Osteocyte (in vitro differentiated cells): ENCODE measurements at regions not wholly inside any gene's neighbourhood (a gene's known extent, or its start where the extent isn't known, plus 50 kb on each side); places are given as distances from the start of the nearest gene placed in this dataset.

ENCODE experiments used
- DNase-seq: peaks from one replicate; pipeline ENCODE4 v3.0.0; 2021; ENCODE audit warnings: mixed read lengths; ENCODE audit not compliant: unreplicated experiment; ENCODE audit errors: extremely low spot score
- H3K27ac Mint-ChIP-seq: one replicate; pipeline ENCODE4 v1.8.0; 2021; ENCODE audit warnings: mild to moderate bottlenecking, mixed read lengths; ENCODE audit not compliant: unreplicated experiment
- H3K27me3 Mint-ChIP-seq: one replicate; pipeline ENCODE4 v1.8.0; 2021; ENCODE audit warnings: mixed read lengths; ENCODE audit not compliant: unreplicated experiment
- H3K36me3 Mint-ChIP-seq: one replicate; pipeline ENCODE4 v1.8.0; 2021; ENCODE audit warnings: mixed read lengths; ENCODE audit not compliant: unreplicated experiment
- H3K4me1 Mint-ChIP-seq: one replicate; pipeline ENCODE4 v1.8.0; 2021; ENCODE audit warnings: mixed read lengths; ENCODE audit not compliant: unreplicated experiment
- H3K4me3 Mint-ChIP-seq: one replicate; pipeline ENCODE4 v1.8.0; 2021; ENCODE audit warnings: mild to moderate bottlenecking, moderate library complexity, mixed read lengths; ENCODE audit not compliant: unreplicated experiment
- H3K9me3 Mint-ChIP-seq: one replicate; pipeline ENCODE4 v1.8.0; 2021; ENCODE audit warnings: mixed read lengths; ENCODE audit not compliant: unreplicated experiment
- CTCF ChIP-seq: fragments of 200-600 bp; sonication (generic); IDR thresholded peaks from 2 replicates; pipeline ENCODE4 v1.5.0; 2021; ENCODE audit warnings: antibody characterized with exemption, mild to moderate bottlenecking, moderate library complexity

GRCh38 chr6:6497976-6498375 lies 90.5 kb upstream of the LY86 start:
- Mint-ChIP-seq H3K9me3 (no peaks in the 10 kb centered on the region), H3K4me3 (no peak overlapping the region), H3K4me1 (no peaks in the 10 kb centered on the region), H3K27ac (no peak overlapping the region), H3K36me3 (no peaks in the 10 kb centered on the region), H3K27me3 (peaks cover 10% of the 10 kb centered on the region)
- TF ChIP-seq CTCF = no peak
- no peak for DNase-seq

GRCh38 chr6:6503191-6503590 lies 85.3 kb upstream of the LY86 start:
- peaks cover 12% of the 10 kb centered on the region for H3K27me3 Mint-ChIP-seq

GRCh38 chr6:6505111-6505510 lies 83.4 kb upstream of the LY86 start:
- peaks cover 7% of the 10 kb centered on the region for H3K27me3 Mint-ChIP-seq
- no peaks in the 10 kb centered on the region for H3K36me3 Mint-ChIP-seq
- H3K4me1 Mint-ChIP-seq = no peaks in the 10 kb centered on the region
- peaks cover 8% of the 10 kb centered on the region for H3K9me3 Mint-ChIP-seq
- no peak overlapping the region for H3K4me3 Mint-ChIP-seq
- no peak for TF ChIP-seq CTCF
- no peak for DNase-seq
- H3K27ac Mint-ChIP-seq = no peak overlapping the region

More at GRCh38 chr6:6503191-6503590, 85.3 kb upstream of the LY86 start:
- no peaks in the 10 kb centered on the region for H3K36me3 Mint-ChIP-seq
- H3K4me3 Mint-ChIP-seq = no peak overlapping the region
- no peak for TF ChIP-seq CTCF
- H3K27ac Mint-ChIP-seq = no peak overlapping the region
- DNase-seq = no peak
- no peaks in the 10 kb centered on the region for H3K4me1 Mint-ChIP-seq
- peaks cover 4% of the 10 kb centered on the region for H3K9me3 Mint-ChIP-seq

GRCh38 chr6:6508643-6509042 lies 79.9 kb upstream of the LY86 start:
- Mint-ChIP-seq H3K4me1 (no peaks in the 10 kb centered on the region), H3K4me3 (no peak overlapping the region), H3K36me3 (no peaks in the 10 kb centered on the region), H3K27me3 (peaks cover 2% of the 10 kb centered on the region), H3K27ac (no peak overlapping the region), H3K9me3 (peaks cover 9% of the 10 kb centered on the region)
- no peak for TF ChIP-seq CTCF
- DNase-seq = no peak

- Mint-ChIP-seq H3K36me3 (no peaks in the 10 kb centered on the region), H3K27ac (no peak overlapping the region), H3K9me3 (peaks cover 9% of the 10 kb centered on the region), H3K4me3 (no peak overlapping the region), H3K27me3 (peaks cover 2% of the 10 kb centered on the region), H3K4me1 (no peaks in the 10 kb centered on the region)
- DNase-seq = no peak
- no peak for TF ChIP-seq CTCF
Observed at GRCh38 chr6:6509284-6509683, 79.2 kb upstream of the LY86 start.
